K562 (cell line): ENCODE measurements at regions not wholly inside any gene's neighbourhood (a gene's known extent, or its start where the extent isn't known, plus 50 kb on each side); places are given as distances from the start of the nearest gene placed in this dataset.
"Not testable (repeated sequence)": the region's sequence is repeated elsewhere in the genome, so short reads cannot be mapped to it uniquely, and the experiment has no call there.

Source experiments
- ARID3A ChIP-seq: IDR thresholded peaks from 2 replicates; pipeline ENCODE4 v1.6.1; 2012; ENCODE audit warnings: low read depth, low read length, improper control_type of control experiment, borderline replicate concordance
- CBFA2T2 ChIP-seq: fragments of 450-650 bp; conservative IDR thresholded peaks from 2 replicates; pipeline ENCODE4 v1.6.1; 2017; ENCODE audit warnings: mild to moderate bottlenecking
- CBFA2T3 ChIP-seq: fragments of 450-650 bp; IDR thresholded peaks from 2 replicates; pipeline ENCODE4 v1.6.1; 2017
- DMBX1 ChIP-seq: fragments of 250-450 bp; sonication (Bioruptor Pico); IDR thresholded peaks from 2 replicates; pipeline ENCODE4 v1.8.0; 2022; ENCODE audit warnings: inconsistent platforms, mild to moderate bottlenecking, moderate library complexity, borderline replicate concordance
- DPF2 ChIP-seq: fragments of 450-650 bp; IDR thresholded peaks from 2 replicates; pipeline ENCODE4 v1.6.1; 2016
- EP300 ChIP-seq: IDR thresholded peaks from 2 replicates; pipeline ENCODE4 v1.6.1; 2012; ENCODE audit warnings: low read length, improper control_type of control experiment
- GATA2 ChIP-seq: sonication (generic); formaldehyde crosslinking; IDR thresholded peaks from 2 replicates; pipeline ENCODE4 v1.4.0; 2020; ENCODE audit warnings: mild to moderate bottlenecking, missing genetic modification reagents
- L3MBTL2 ChIP-seq: fragments of 450-650 bp; IDR thresholded peaks from 2 replicates; pipeline ENCODE4 v1.6.1; 2016; ENCODE audit warnings: mild to moderate bottlenecking, moderate library complexity
- MTA2 ChIP-seq: fragments of 450-650 bp; IDR thresholded peaks from 2 replicates; pipeline ENCODE4 v1.6.1; 2016; ENCODE audit warnings: low read depth
- NCOR1 ChIP-seq: fragments of 450-650 bp; IDR thresholded peaks from 2 replicates; pipeline ENCODE4 v1.6.1; 2016; ENCODE audit warnings: mild to moderate bottlenecking, moderate library complexity
- NFIC ChIP-seq: fragments of 450-650 bp; IDR thresholded peaks from 2 replicates; pipeline ENCODE4 v1.6.1; 2017; ENCODE audit warnings: mild to moderate bottlenecking, inconsistent platforms
- PBX2 ChIP-seq, 2 experiments: IDR thresholded peaks in 1 of 2; conservative IDR thresholded peaks in 1 of 2; 2 replicates each; pipeline ENCODE4 v1.6.1; 2016; ENCODE audit warnings: low read depth in 2 of 2, mild to moderate bottlenecking in 1 of 2, missing compliant biosample characterization in 1 of 2, missing genetic modification characterization in 1 of 2, moderate library complexity in 1 of 2
- RAD21 ChIP-seq, 2 experiments: fragments of 250-450 bp in 1 of 2; fragments of 450-650 bp in 1 of 2; sonication (Bioruptor Pico) in 1 of 2; formaldehyde crosslinking in 1 of 2; IDR thresholded peaks in 1 of 2; conservative IDR thresholded peaks in 1 of 2; 2 replicates each; pipeline versions ENCODE4 v1.4.0 to v1.8.0; 2020 to 2022; ENCODE audit warnings: mild to moderate bottlenecking in 2 of 2, moderate library complexity in 1 of 2
- SMARCA4 ChIP-seq: fragments of 450-650 bp; IDR thresholded peaks from 2 replicates; pipeline ENCODE4 v1.6.1; 2016
- SOX6 ChIP-seq: fragments of 450-650 bp; IDR thresholded peaks from 2 replicates; pipeline ENCODE4 v1.6.1; 2014; ENCODE audit warnings: mild to moderate bottlenecking
- SRF ChIP-seq, 2 experiments: fragments of 250-450, 450-650 bp in 1 of 2; sonication (Bioruptor Pico) in 1 of 2; sonication (generic) in 1 of 2; formaldehyde crosslinking; IDR thresholded peaks; 2 replicates each; pipeline versions ENCODE4 v1.5.0 to v1.5.1; 2020 to 2022; ENCODE audit warnings: mild to moderate bottlenecking in 1 of 2, missing genetic modification reagents in 1 of 2
- STAT5A ChIP-seq: IDR thresholded peaks from 2 replicates; pipeline ENCODE4 v1.6.1; 2012; ENCODE audit warnings: low read length, inconsistent platforms, borderline replicate concordance
- TAL1 ChIP-seq: fragments of 450-650 bp; IDR thresholded peaks from 2 replicates; pipeline ENCODE4 v1.6.1; 2016; ENCODE audit warnings: mild to moderate bottlenecking
- TCF3 ChIP-seq: sonication (generic); formaldehyde crosslinking; IDR thresholded peaks from 2 replicates; pipeline ENCODE4 v1.4.0; 2020; ENCODE audit warnings: mild to moderate bottlenecking, missing genetic modification reagents
- TEAD4 ChIP-seq, 2 experiments: sonication (generic) in 1 of 2; formaldehyde crosslinking in 1 of 2; IDR thresholded peaks; 2 replicates each; pipeline versions ENCODE4 v1.6.1 to v1.8.0; 2012 to 2022; ENCODE audit warnings: borderline replicate concordance in 1 of 2, inconsistent platforms in 1 of 2, low read length in 1 of 2, mild to moderate bottlenecking in 1 of 2, missing genetic modification reagents in 1 of 2
- VEZF1 ChIP-seq: fragments of 200-800 bp; sonication (Bioruptor generic); IDR thresholded peaks from 2 replicates; pipeline ENCODE4 v1.6.1; 2017; ENCODE audit warnings: missing genetic modification characterization, missing compliant biosample characterization
- ZFX ChIP-seq: sonication (generic); formaldehyde crosslinking; IDR thresholded peaks from 2 replicates; pipeline ENCODE4 v1.8.0; 2022; ENCODE audit warnings: mild to moderate bottlenecking, missing genetic modification reagents, moderate library complexity
- ZNF121 ChIP-seq: sonication (generic); formaldehyde crosslinking; conservative IDR thresholded peaks from 2 replicates; pipeline ENCODE4 v1.8.0; 2022; ENCODE audit warnings: missing genetic modification reagents
- ZNF134 ChIP-seq: fragments of 250-450 bp; sonication (Bioruptor Pico); conservative IDR thresholded peaks from 2 replicates; pipeline ENCODE4 v1.4.0; 2020
- ZNF384 ChIP-seq: IDR thresholded peaks from 2 replicates; pipeline ENCODE4 v1.6.1; 2012; ENCODE audit warnings: low read depth, low read length, improper control_type of control experiment
- ZNF583 ChIP-seq: fragments of 250-450 bp; sonication (Bioruptor Pico); IDR thresholded peaks from 2 replicates; pipeline ENCODE4 v1.4.0; 2020

GRCh38 chr1:109855986-109856385 is 54.7 kb upstream of the CSF1 start (continued):
- TF ChIP-seq PBX2 (CRISPR knock-in tag; IDR thresholded peaks at IDR 0.05; ENCODE audit: low read depth); TEAD4 (CRISPR knock-in tag; IDR thresholded peaks at IDR 0.05; ENCODE audit: borderline replicate concordance): not testable (repeated sequence)
- TF ChIP-seq PBX2 (tag; conservative IDR thresholded peaks at IDR 0.05; ENCODE audit: low read depth) (0 out of 2 replicates have a peak, but pooled peaks have one; percentile 16), DMBX1 (peak; percentile 67; the same call in 1 of the 2 replicates), TEAD4 (IDR thresholded peaks at IDR 0.05; ENCODE audit: low read length) (peak; percentile 51), SRF (CRISPR knock-in tag; IDR thresholded peaks at IDR 0.05) (peak in 1 of 2 experiments; percentile 42; a peak in 1 of 4 replicates), TAL1 (peak; percentile 80), L3MBTL2 (0 out of 2 replicates have a peak, but pooled peaks have one; percentile 23), RAD21 (CRISPR knock-in tag; conservative IDR thresholded peaks at IDR 0.05 in 1 of 2, IDR thresholded peaks at IDR 0.05 in 1 of 2) (peak in 1 of 2 experiments; percentile 14; a peak in 1 of 4 replicates), TCF3 (CRISPR knock-in tag) (peak; percentile 68), DPF2 (peak; percentile 74), CBFA2T3 (peak; percentile 86), EP300 (peak; percentile 34; the same call in 1 of the 2 replicates), ZNF134 (CRISPR knock-in tag) (peak; percentile 87), ZNF121 (CRISPR knock-in tag) (peak; percentile 98), STAT5A (0 out of 2 replicates have a peak, but pooled peaks have one; percentile 20), ZNF583 (CRISPR knock-in tag) (peak; percentile 42; the same call in 1 of the 2 replicates), GATA2 (CRISPR knock-in tag) (peak; percentile 68), ZFX (CRISPR knock-in tag) (peak; percentile 33; the same call in 1 of the 2 replicates), NFIC (peak; percentile 40), VEZF1 (CRISPR knock-in tag) (peak; percentile 35; the same call in 1 of the 2 replicates), MTA2 (peak; percentile 63), CBFA2T2 (peak; percentile 85), SMARCA4 (peak; percentile 77; the same call in 1 of the 2 replicates), NCOR1 (peak; percentile 74), ARID3A (peak; percentile 34; the same call in 1 of the 2 replicates), SOX6 (peak; percentile 62; the same call in 1 of the 2 replicates), ZNF384 (peak; percentile 59)
